Fibroblast of the aortic adventitia (primary cell): ENCODE measurements at regions not wholly inside any gene's neighbourhood (a gene's known extent, or its start where the extent isn't known, plus 50 kb on each side); places are given as distances from the start of the nearest gene placed in this dataset.

Source experiments
- DNase-seq: peaks from one replicate; pipeline ENCODE4 v3.0.0-alpha.2; 2010; ENCODE audit warnings: low read depth
- H3K4me3 ChIP-seq: 2 replicates; pipeline ENCODE4 v1.5.1; 2011; ENCODE audit warnings: low read depth, mild to moderate bottlenecking, control low read depth, low read length, moderate library complexity
- TF ChIP-seq, protein P1 (sequence below): IDR thresholded peaks from 2 replicates; pipeline ENCODE4 v1.5.1; 2011; ENCODE audit warnings: mild to moderate bottlenecking, low read length, control low read depth, inconsistent platforms; ENCODE audit not compliant: insufficient read depth

DNA sequence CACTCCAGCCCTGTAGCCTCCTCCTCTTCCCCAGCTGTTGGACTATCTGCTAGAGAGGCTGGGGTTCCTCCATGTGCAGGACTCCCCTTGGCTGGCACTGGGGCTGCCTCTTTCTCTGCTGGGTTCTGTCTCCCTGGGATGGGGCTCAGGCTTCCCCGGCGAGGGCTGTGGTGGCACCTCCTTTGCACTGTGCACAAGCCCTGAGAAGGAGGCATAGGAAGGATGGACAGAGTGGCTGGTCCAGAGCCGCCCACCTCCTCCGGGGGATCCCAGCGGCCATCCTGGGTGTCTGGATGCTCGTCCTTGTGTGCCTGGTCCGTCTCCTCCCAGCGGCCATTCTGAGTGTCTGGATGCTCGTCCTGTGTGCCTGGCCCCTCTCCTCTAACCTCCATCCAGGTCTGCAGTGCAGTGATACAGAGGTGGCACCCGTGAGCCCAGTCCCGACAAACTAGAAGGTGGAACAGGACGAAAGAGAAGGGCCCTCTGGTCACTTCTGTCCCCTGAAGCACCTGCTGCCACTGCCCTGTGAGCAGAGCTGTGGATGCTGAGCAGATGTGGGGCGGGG, 633.7 kb downstream of the BRD1 start:
- no peak for DNase-seq
- TF ChIP-seq, protein P1, sequence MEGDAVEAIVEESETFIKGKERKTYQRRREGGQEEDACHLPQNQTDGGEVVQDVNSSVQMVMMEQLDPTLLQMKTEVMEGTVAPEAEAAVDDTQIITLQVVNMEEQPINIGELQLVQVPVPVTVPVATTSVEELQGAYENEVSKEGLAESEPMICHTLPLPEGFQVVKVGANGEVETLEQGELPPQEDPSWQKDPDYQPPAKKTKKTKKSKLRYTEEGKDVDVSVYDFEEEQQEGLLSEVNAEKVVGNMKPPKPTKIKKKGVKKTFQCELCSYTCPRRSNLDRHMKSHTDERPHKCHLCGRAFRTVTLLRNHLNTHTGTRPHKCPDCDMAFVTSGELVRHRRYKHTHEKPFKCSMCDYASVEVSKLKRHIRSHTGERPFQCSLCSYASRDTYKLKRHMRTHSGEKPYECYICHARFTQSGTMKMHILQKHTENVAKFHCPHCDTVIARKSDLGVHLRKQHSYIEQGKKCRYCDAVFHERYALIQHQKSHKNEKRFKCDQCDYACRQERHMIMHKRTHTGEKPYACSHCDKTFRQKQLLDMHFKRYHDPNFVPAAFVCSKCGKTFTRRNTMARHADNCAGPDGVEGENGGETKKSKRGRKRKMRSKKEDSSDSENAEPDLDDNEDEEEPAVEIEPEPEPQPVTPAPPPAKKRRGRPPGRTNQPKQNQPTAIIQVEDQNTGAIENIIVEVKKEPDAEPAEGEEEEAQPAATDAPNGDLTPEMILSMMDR, result no peak
- H3K4me3 ChIP-seq, result no peak overlapping the region

DNA sequence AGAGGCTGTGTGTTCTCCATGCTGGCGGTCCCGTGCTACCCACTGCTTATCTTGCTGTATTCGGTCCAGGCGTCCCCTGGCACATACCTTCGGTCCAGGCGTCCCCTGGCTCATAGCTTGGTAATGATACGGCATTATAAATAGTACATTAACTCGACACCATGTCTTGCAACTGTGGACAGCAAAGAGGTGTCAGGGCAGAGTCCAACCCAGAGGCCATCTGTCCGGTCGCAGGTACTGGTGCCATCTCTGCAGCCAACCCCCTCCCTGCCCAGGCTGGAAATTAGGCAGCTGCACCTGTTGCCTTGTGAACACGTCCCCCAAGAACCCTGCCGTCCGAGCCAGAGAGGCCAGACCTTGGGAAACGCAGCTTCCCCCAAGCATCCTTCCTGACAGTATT, 634.3 kb downstream of the BRD1 start:
- no peak for DNase-seq
- TF ChIP-seq, protein P1, result no peak
- H3K4me3 ChIP-seq, result no peak overlapping the region

DNA sequence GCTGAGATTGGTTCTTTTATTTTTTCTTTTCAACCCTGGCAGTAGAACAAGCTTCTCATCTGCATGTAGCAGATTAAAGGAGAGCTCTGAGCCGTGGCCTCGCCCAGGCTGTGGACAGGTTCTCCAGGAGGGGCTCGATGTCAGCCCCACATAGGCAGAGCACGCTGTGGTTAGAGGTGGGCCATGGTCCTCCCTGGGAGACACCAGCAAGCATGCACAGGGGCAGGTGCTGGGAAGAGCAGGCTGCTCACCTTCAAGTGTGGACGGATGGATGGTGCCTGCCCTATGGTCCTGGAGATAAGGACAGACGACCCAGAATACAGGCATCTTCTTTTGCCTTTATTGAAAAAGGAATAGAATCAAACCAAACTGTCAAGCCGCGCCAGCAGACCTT, 634.8 kb downstream of the BRD1 start:
- TF ChIP-seq, protein P1, result no peak
- DNase-seq, result no peak
- no peak overlapping the region for H3K4me3 ChIP-seq

DNA sequence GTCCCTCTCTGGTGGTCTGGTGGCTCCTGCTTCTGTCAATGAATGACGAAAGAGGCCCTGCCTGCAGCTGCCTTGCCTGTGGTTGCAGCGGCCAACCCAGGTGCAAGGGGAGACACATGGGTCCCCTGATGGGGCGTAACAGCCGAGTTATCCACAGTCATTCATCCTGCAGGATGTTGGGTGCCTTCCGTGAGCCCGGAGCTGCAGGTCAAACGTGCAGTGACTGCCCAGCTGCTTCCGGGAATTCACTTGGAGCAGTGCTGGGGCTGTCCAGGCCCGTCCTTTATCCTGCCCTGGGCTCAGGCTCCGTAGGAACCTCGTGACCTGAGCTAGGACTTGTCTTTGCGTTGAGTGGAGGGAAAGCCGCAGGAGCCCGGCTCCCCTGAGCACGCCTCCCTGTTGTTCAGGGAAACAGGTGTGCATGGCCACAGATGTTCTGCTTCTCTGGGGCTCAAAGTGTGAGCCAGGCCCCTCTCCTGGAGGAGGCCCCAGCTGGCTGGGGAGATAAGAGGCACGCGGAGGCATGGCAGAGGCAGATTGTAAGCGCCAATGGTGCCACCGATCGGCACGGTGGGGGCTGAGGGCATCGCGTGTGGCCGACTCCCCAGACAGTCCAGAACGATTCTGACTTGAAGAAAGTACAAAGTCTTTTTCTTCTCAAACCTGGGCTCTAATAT, 635.4 kb downstream of the BRD1 start:
- H3K4me3 ChIP-seq, result no peak overlapping the region
- DNase-seq, result no peak
- TF ChIP-seq, protein P1, result no peak

DNA sequence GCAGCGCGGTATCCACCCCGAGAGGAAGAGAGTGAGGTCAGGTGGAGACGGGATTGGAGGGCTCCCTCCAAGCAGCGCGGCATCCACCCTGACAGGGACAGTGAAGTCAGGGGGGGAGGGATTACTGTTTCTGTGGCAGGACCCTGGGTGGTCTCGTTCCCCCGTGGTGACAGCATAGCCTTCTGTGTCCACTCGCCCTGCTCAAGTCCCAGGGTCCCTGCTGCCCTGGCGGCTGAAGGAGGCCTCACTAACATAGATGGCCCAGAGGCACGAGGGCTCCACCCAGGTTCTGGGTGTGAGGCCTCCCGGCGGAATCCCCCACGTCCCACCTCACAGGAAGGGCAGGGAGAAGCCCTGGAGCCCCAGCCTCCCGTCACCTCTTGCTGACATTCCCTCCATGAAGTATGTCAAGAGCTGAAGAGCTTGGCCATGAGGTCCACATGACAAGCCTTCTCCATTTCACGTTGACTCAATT, 636.1 kb downstream of the BRD1 start:
- TF ChIP-seq, protein P1, result no peak
- H3K4me3 ChIP-seq, result no peak overlapping the region
- DNase-seq, result no peak

DNA sequence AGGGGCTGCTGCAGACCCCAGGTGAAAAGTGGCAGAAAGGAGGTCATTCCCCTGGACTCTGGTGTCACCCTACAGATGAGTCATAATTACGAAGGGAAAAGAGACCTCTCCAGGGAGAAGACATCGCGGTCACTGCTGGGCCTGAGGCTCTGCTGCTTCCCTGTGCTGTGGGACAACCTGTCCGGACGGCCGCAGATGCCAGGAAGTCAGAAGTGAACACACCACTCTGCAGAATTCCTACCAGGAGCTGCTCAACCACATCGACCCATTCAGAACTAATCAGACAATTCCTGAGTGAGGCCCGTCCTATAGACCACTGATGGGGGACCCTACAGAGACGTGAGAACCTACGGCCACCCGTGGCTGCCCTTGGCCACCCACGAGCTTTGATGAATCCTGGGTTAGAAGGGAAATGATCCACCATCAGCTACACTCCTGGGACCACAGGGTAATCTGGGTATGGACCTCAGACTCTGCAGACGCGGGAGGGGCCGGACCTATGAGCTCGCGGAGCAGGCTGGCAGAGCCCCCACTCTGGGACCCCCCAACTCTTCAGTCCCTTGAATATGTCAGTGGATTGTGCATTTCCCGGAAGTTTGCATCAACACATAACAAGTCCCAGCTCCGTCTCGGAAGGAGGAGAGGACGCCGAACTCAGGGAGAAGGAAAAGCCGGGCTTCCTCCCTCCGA, 636.7 kb downstream of the BRD1 start:
- TF ChIP-seq, protein P1, result no peak
- no peak for DNase-seq
- no peak overlapping the region for H3K4me3 ChIP-seq
